ENCODE measurements at regions not wholly inside any gene's neighbourhood (a gene's known extent, or its start where the extent isn't known, plus 50 kb on each side); places are given as distances from the start of the nearest gene placed in this dataset.

DNA sequence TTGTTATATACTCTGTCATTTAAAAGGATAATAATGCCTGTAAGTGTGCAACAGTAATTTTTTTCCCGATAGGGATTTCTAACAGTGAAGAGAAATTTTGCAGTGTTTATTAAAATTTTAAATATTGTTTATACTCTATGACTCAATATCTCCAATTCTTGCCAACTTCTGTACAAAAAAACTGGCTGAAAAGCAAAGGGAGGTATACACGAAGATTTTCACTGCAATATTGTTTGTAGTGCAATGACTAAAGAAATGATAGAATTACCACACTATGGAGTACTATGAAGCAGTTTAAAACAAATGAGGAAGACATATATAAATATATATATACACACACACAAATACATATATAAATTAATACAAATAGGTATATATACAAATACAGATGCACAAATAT, 187.9 kb upstream of the IL15 start:
- no peaks in the 10 kb centered on the region; a peak in 1 of 5 replicates for H3K27me3 ChIP-seq (ENCODE audit: control insufficient read depth in 1 of 2, insufficient read depth in 2 of 2, low read length in 2 of 2)
- no peaks in the 10 kb centered on the region for H4K20me1 ChIP-seq (ENCODE audit: insufficient read depth, low read length)
- intact Hi-C loops (cut with micrococcal nuclease; ENCODE audit: unreplicated experiment) (no loop called here), in situ Hi-C loops (cut with HindIII; ENCODE audit: extremely low pct_ligation_motif_present, low pct_unique_long_range_greater_than_20kb) (no loop called here)
- no peaks in the 10 kb centered on the region for H3K36me3 ChIP-seq (replicated peaks in 1 of 2; ENCODE audit: control insufficient read depth in 1 of 2, insufficient read depth in 2 of 2, low read length in 2 of 2)
- CTCF ChIA-PET (ENCODE audit: low intra/inter-chr PET ratio, low total read pairs) = no interaction called here
- no peaks in the 10 kb centered on the region for H3K79me2 ChIP-seq (ENCODE audit: insufficient read depth, low read length)
- ATAC-seq = no peak
- no peaks in the 10 kb centered on the region; the same call in 1 of the 2 replicates for H3K9me3 ChIP-seq (ENCODE audit: low read length)
- DNase-seq (ENCODE audit: low spot score) = no peak
- no peak overlapping the region for H3K4me2 ChIP-seq (ENCODE audit: low read depth, low read length)
- no peak overlapping the region for H3K27ac ChIP-seq (ENCODE audit: extremely low read length, insufficient read depth, low read length)
- FAIRE-seq = no peak
- H2AFZ ChIP-seq (ENCODE audit: low read length) = no peak overlapping the region
- H3K4me1 ChIP-seq (ENCODE audit: insufficient read depth, low read length) = no peaks in the 10 kb centered on the region
- no TSS peak for BruUV-seq (replicated peaks)
- no peak overlapping the region for H3K4me3 ChIP-seq (replicated peaks in 1 of 3; ENCODE audit: insufficient read depth in 1 of 3, low read depth in 2 of 3, low read length in 3 of 3)
- WGBS (ENCODE audit: low lambda C conversion rate) = 1% methylated on average over 2 of the region's 2 CpGs
- POLR2A ChIA-PET = no interaction called here
- H3K9ac ChIP-seq (ENCODE audit: insufficient read depth, low read depth, low read length) = no peak overlapping the region
- TF ChIP-seq JUN (CRISPR knock-in tag; IDR thresholded peaks at IDR 0.05) (no peak), ETV6 (CRISPR knock-in tag; conservative IDR thresholded peaks at IDR 0.05) (no peak), ZNF484 (CRISPR knock-in tag; IDR thresholded peaks at IDR 0.05; ENCODE audit: borderline replicate concordance, low read depth) (no peak), DZIP1 (CRISPR knock-in tag; IDR thresholded peaks at IDR 0.05) (no peak), ATF6 (CRISPR knock-in tag; conservative IDR thresholded peaks at IDR 0.05) (no peak), MLXIP (CRISPR knock-in tag; IDR thresholded peaks at IDR 0.05; ENCODE audit: borderline replicate concordance) (no peak), ZNF33B (CRISPR knock-in tag; IDR thresholded peaks at IDR 0.05) (no peak), MTF1 (CRISPR knock-in tag; IDR thresholded peaks at IDR 0.05) (no peak), ZNF251 (CRISPR knock-in tag; IDR thresholded peaks at IDR 0.05) (no peak), ZNF30 (CRISPR knock-in tag; IDR thresholded peaks at IDR 0.05) (no peak)
- TF ChIP-seq, protein P1, sequence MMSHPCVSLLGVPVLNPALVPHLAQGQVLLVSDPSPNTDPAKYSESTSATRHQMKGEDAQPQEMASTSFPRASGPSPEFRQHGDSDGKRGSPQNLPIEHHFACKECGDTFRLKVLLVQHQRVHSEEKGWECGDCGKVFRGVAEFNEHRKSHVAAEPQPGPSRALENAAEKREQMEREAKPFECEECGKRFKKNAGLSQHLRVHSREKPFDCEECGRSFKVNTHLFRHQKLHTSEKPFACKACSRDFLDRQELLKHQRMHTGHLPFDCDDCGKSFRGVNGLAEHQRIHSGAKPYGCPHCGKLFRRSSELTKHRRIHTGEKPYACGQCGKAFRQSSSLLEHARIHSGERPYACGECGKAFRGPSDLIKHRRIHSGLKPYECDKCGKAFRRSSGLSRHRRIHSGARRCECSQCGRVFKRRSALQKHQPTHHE (CRISPR knock-in tag; IDR thresholded peaks at IDR 0.05; ENCODE audit: borderline replicate concordance) = no peak
- TF ChIP-seq, protein P2, sequence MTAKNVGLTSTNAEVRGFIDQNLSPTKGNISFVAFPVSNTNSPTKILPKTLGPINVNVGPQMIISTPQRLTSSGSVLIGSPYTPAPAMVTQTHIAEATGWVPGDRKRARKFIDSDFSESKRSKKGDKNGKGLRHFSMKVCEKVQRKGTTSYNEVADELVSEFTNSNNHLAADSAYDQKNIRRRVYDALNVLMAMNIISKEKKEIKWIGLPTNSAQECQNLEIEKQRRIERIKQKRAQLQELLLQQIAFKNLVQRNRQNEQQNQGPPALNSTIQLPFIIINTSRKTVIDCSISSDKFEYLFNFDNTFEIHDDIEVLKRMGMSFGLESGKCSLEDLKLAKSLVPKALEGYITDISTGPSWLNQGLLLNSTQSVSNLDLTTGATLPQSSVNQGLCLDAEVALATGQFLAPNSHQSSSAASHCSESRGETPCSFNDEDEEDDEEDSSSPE (CRISPR knock-in tag; IDR thresholded peaks at IDR 0.05) = no peak
